Activated CD4-positive, alpha-beta T cell treated with anti-CD3 and anti-CD28 coated beads, Interleukin-2, amount 50 U/mL, for 16 hours (primary cell): ENCODE measurements at regions not wholly inside any gene's neighbourhood (a gene's known extent, or its start where the extent isn't known, plus 50 kb on each side); places are given as distances from the start of the nearest gene placed in this dataset.

Experiments used
- DNase-seq: peaks from one replicate; pipeline ENCODE4 v3.0.0-alpha.2; 2020

- no peak for DNase-seq
Measured at GRCh38 chr11:130616573-130616972, 168.1 kb downstream of the ADAMTS15 start.

GRCh38 chr11:130617001-130617400, 168.6 kb downstream of the ADAMTS15 start:
- DNase-seq = no peak

- no peak for DNase-seq
Measured at GRCh38 chr11:130620548-130620947, 172.1 kb downstream of the ADAMTS15 start.

DNA sequence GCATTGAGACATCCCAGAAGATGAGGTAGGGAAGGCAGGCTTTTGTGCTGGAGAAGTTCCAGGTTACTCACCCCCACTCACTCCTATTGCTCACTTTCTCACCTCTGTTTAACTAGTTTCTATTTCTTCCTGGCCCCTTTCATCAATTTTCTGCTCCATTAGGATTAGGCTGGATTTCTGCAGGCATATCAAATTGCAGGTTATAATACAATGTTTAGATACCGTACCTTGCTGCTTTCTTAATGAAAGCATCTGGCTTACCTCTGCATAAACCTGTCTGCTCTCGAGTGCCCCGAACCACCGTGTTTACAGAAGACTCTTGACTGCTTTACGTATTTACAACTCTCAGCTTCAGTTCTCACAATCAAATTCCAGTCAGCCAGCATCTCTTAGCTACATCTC, 173.7 kb downstream of the ADAMTS15 start:
- no peak for DNase-seq

DNA sequence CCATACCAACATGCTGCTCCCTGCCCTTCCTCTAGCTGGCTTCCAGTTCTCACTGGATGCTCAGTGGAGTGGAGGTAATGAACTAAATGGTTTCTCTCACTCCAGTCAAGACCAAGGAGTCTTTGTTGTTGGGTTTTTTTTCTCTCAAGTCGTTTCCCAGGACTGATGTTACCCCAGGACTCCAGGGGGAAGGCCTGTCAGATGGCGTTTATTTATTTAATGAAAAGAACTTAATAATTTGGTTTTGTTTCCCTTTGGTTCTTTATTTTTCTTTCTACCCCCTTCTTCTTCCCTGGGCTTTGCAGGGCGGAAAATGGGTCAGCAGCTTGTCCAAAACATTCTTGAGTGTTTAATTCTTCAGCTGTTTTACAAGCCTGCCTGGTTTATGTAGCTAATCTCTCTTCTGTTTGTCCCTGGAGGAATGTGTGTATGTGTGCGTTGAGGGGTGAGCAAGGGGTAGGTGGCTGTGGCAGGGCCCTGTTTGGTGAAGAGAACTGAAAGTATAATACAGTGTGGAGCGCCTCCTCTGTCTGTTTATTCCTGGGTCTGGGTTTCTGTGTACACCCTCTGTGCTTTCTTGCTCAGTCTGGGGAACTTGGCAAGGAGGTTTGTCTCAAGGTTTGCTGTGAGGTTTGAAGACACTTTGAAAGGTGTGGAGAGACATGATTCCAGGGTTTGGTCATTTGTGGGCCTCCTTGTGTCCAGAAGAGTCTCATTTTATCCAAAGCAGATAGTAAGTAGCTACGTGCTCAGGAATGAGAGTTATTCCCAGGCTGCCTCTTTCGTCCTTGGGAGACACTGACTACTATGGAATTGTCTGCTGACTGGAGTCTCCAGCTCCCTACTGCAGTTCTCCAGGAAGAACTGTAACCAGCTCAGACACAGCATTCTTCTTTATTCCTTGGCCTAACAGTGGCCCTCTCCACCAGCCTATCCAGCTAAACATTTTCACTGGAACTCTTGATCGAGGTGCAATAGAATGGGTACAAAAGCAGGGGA, 175.5 kb downstream of the ADAMTS15 start:
- DNase-seq = no peak

GRCh38 chr11:130624971-130625544, 176.6 kb downstream of the ADAMTS15 start:
- no peak for DNase-seq

GRCh38 chr11:130625578-130626306, 177.3 kb downstream of the ADAMTS15 start:
- DNase-seq = no peak

DNA sequence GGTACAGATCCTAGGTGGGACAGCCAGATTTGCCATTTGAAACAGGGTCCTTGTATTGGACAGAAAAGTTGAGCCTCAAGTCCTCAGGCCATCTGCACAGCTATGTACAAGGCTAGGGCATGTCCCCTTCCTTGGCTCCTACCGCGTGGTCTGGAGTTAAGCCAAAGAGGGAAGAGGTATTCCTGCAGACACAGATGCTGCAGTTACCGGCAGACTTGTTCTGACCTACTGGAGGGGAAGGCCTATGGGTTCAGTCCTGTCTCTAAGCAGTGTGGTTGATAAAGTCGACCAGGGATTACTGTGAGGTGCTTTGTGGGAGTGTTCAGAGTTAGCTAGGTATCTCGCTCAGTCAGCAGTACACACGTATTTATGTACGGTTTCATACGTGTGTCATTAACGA, 180.6 kb downstream of the ADAMTS15 start:
- no peak for DNase-seq

- DNase-seq = peak; percentile 86
Measured at GRCh38 chr11:130631119-130631518, 182.7 kb downstream of the ADAMTS15 start.

GRCh38 chr11:130633466-130633865, 185.0 kb downstream of the ADAMTS15 start:
- DNase-seq = peak; percentile 44

GRCh38 chr11:130634186-130634585, 185.7 kb downstream of the ADAMTS15 start:
- no peak for DNase-seq

- peak; percentile 77 for DNase-seq
Measured at GRCh38 chr11:130634961-130635473, 186.6 kb downstream of the ADAMTS15 start.

GRCh38 chr11:130635937-130636630, 187.6 kb downstream of the ADAMTS15 start:
- no peak for DNase-seq

DNA sequence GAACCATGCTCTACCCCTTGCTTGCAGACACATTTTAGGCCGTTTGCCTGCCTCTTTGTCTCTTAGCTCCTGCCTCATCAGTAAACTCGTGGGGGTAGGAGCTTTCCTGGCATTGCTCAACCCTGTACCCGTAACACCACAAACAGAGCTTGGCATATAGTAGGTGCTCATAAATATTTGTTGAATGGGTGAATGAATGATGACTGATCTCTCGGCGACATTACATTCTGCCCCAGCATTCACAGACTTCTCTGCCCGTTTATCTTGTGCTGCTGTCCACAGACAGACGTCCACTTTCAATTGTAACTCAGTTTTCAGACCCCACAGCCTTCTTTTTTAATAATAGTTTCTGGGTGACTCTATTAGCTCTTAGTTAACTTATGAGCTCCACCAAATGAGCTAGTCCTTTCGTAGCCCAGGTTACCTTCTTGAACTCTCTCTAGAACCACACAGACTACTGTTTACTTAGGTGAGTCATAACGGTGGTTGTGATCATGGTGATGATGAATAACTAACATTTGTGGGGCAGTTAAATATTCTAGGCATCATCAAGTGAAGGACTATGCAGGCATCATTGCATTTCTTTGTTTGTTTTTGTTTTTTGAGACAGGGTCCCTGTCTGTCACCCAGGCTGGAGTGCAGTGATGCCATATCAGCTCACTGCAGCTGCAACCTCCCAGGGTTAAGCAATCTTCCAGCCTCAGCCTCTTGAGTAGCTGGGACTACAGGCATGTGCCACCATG, 188.4 kb downstream of the ADAMTS15 start:
- DNase-seq = peak; percentile 81

- DNase-seq = no peak
Measured at GRCh38 chr11:130637566-130637965, 189.1 kb downstream of the ADAMTS15 start.

DNA sequence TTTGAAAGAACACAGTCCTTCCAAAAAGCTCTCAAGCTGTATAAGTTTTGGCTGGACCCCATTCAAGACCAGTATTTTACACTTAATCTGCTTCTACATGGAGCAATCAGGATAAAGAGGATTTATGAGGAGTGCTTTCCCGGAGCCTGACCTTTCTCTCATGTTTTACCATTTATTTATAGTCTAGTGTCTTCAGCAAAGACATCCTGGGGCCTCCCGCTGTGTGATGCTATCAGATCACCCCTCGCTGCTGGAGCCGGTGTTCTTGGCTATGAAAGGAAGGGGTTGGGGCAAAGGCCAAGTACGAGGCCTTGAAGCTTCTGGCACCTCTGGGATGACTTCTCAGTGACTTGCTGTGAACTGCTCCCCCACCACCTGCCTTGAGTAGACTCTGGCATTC, 189.6 kb downstream of the ADAMTS15 start:
- no peak for DNase-seq

GRCh38 chr11:130638624-130639023, 190.2 kb downstream of the ADAMTS15 start:
- DNase-seq = no peak

GRCh38 chr11:130639369-130639768, 190.9 kb downstream of the ADAMTS15 start:
- no peak for DNase-seq

DNA sequence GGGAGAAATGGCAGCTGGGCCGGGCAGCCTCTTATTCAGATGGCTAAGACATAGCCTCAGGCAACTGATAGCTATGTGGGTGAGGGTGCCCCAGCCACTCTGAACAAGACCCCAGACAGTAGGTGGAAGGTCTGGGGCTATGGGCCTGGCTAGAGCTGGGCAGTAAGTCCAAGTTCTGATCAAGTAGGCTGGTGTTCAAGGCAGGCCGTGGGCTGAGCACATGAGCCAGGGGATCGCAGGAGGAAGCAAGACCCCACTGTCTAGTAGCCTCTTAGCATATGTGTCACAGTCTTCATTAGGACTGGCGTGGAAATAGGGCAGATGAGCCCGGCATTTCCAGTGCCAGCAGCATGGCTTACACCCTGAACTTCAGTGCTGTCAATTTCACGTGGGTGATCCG, 192.1 kb downstream of the ADAMTS15 start:
- no peak for DNase-seq

GRCh38 chr11:130641876-130642275, 193.4 kb downstream of the ADAMTS15 start:
- DNase-seq = no peak

GRCh38 chr11:130642994-130643393, 194.5 kb downstream of the ADAMTS15 start:
- DNase-seq = no peak

DNA sequence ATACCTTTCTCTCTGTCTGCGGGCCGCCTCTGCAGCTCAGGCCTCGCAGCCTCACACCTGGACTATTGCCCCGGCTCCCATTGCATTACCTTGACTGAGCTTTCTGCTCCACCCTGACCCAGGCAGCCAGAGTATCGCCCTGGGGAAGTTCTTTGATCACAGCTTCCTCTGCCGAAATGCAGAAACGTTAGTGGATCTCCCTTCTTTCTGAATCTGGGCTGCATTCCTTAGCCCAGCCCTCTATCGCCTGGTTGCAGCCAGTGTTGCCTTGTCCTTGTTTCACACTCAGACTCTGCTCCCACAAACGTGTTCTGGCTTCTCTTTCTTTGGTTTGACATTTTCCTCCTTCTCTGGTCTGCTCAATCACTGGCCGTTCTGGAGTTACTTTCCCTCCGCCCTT, 195.7 kb downstream of the ADAMTS15 start:
- no peak for DNase-seq
